Endothelial cell of umbilical vein (primary cell): ENCODE measurements at regions not wholly inside any gene's neighbourhood (a gene's known extent, or its start where the extent isn't known, plus 50 kb on each side); places are given as distances from the start of the nearest gene placed in this dataset.

Experiments used
- BruUV-seq: library from RNA; stranded (reverse); fragments of 400-500 nt; replicated peaks from 2 replicates; lab custom pipeline; 2021; lab: Mats Ljungman, UMichigan
- CTCF ChIA-PET: fragments of 300-600, 350-600 bp; sonication (Branson Sonifier 250); formaldehyde crosslinking; loops from one replicate; lab custom pipeline; 2021; ENCODE audit warnings: antibody characterized with exemption, inconsistent platforms; lab: Charles Lee
- POLR2A ChIA-PET: fragments of 300-600, 350-600 bp; sonication (Branson Sonifier 250); formaldehyde crosslinking; loops from one replicate; lab custom pipeline; 2021; ENCODE audit warnings: antibody characterized with exemption, inconsistent platforms; lab: Charles Lee
- DNase-seq: peaks from one replicate; pipeline ENCODE4 v3.0.0-alpha.2; 2011; ENCODE audit warnings: low read depth, low spot score
- FAIRE-seq: peaks from 2 replicates; lab custom pipeline; 2011; peaks lifted over from hg19 to GRCh38; lab: Jason Lieb, UNC
- H2AFZ ChIP-seq: 2 replicates; pipeline ENCODE4 v1.6.0; 2012; ENCODE audit warnings: low read depth, low read length, control low read depth, inconsistent platforms
- H3K27ac ChIP-seq: 2 replicates; pipeline ENCODE4 v1.5.1; 2011; ENCODE audit warnings: low read depth, mild to moderate bottlenecking, control low read depth, low read length, moderate library complexity; ENCODE audit not compliant: insufficient read depth
- H3K27me3 ChIP-seq, 2 experiments: 2 replicates each; pipeline versions ENCODE4 v1.6.0 to v1.6.1; 2011; ENCODE audit warnings: low read length in 2 of 2, mixed read lengths in 1 of 2; ENCODE audit not compliant: control insufficient read depth in 2 of 2, insufficient read depth in 2 of 2
- H3K36me3 ChIP-seq, 2 experiments: 2 replicates in 1 of 2; 3 replicates in 1 of 2; pipeline ENCODE4 v1.5.1; 2011; ENCODE audit warnings: low read length in 2 of 2, mild to moderate bottlenecking in 1 of 2, moderate library complexity in 1 of 2; ENCODE audit not compliant: control insufficient read depth in 2 of 2, insufficient read depth in 2 of 2; ENCODE audit errors: extremely low read depth in 1 of 2
- H3K4me1 ChIP-seq: 3 replicates; pipeline ENCODE4 v1.5.1; 2011; ENCODE audit warnings: mild to moderate bottlenecking, low read length; ENCODE audit not compliant: control insufficient read depth, insufficient read depth; ENCODE audit errors: extremely low read depth
- H3K4me2 ChIP-seq: 2 replicates; pipeline ENCODE4 v1.6.1; 2011; ENCODE audit warnings: low read length, control low read depth, mixed read lengths; ENCODE audit not compliant: insufficient read depth
- H3K4me3 ChIP-seq, 3 experiments: fragments of 200-600 bp in 1 of 3; sonication (generic), shearing (Covaris generic) in 1 of 3; replicated peaks in 1 of 3; 2 replicates each; pipeline ENCODE4 v1.5.1; 2011 to 2016; ENCODE audit warnings: control low read depth in 3 of 3, low read length in 3 of 3, mild to moderate bottlenecking in 2 of 3, inconsistent platforms in 1 of 3, low read depth in 1 of 3, moderate library complexity in 1 of 3; ENCODE audit not compliant: insufficient read depth in 1 of 3
- H3K79me2 ChIP-seq: 2 replicates; pipeline ENCODE4 v1.6.0; 2012; ENCODE audit warnings: low read length, inconsistent platforms; ENCODE audit not compliant: control insufficient read depth, insufficient read depth
- H3K9ac ChIP-seq: replicated peaks from 2 replicates; pipeline ENCODE3; 2011; ENCODE audit warnings: low read length, control low read depth; ENCODE audit not compliant: insufficient read depth; ENCODE audit errors: extremely low read depth
- H3K9me1 ChIP-seq: replicated peaks from 3 replicates; pipeline ENCODE4 v1.6.0; 2011; ENCODE audit warnings: mild to moderate bottlenecking, low read length; ENCODE audit not compliant: control insufficient read depth, insufficient read depth; ENCODE audit errors: extremely low read depth
- H3K9me3 ChIP-seq: replicated peaks from 2 replicates; pipeline ENCODE4 v1.5.1; 2012; ENCODE audit warnings: low read length, inconsistent platforms; ENCODE audit not compliant: control insufficient read depth, insufficient read depth
- H4K20me1 ChIP-seq: replicated peaks from 2 replicates; pipeline ENCODE3; 2011; ENCODE audit warnings: mild to moderate bottlenecking, low read length; ENCODE audit not compliant: control insufficient read depth, insufficient read depth; ENCODE audit errors: extremely low read depth
- CTCF ChIP-seq, 2 donors: IDR thresholded peaks; 1 replicate in 1 of 2; 2 replicates in 1 of 2; pipeline ENCODE4 v1.5.1; 2011; ENCODE audit warnings: low read length in 2 of 2, mild to moderate bottlenecking in 2 of 2, moderate library complexity in 2 of 2, control low read depth in 1 of 2, inconsistent platforms in 1 of 2, low read depth in 1 of 2; ENCODE audit not compliant: insufficient read depth in 1 of 2; ENCODE audit errors: extremely low read depth in 1 of 2
- EZH2 ChIP-seq: IDR thresholded peaks from 2 replicates; pipeline ENCODE4 v1.6.1; 2012; ENCODE audit warnings: borderline replicate concordance, low read depth, mild to moderate bottlenecking, moderate library complexity, low read length, inconsistent platforms; ENCODE audit not compliant: severe bottlenecking
- FOS ChIP-seq: IDR thresholded peaks from 2 replicates; pipeline ENCODE4 v1.6.1; 2011; ENCODE audit warnings: mild to moderate bottlenecking, low read length, moderate library complexity, borderline replicate concordance; ENCODE audit not compliant: insufficient read depth
- GATA2 ChIP-seq: IDR thresholded peaks from 2 replicates; pipeline ENCODE4 v1.7.0; 2011; ENCODE audit warnings: low read depth, mild to moderate bottlenecking, moderate library complexity, mixed read lengths, low read length; ENCODE audit not compliant: insufficient read length, insufficient read depth
- JUN ChIP-seq: IDR thresholded peaks from 2 replicates; pipeline ENCODE4 v1.6.1; 2011; ENCODE audit warnings: borderline replicate concordance, low read depth; ENCODE audit not compliant: insufficient read length, insufficient read depth
- MAX ChIP-seq: IDR thresholded peaks from 2 replicates; pipeline ENCODE4 v1.6.1; 2011; ENCODE audit not compliant: insufficient read depth, insufficient read length
- MYC ChIP-seq: IDR thresholded peaks from one replicate; pipeline ENCODE4 v1.6.1; 2011; ENCODE audit warnings: mild to moderate bottlenecking, low read depth, low read length
- POLR2A ChIP-seq: IDR thresholded peaks from 2 replicates; pipeline ENCODE4 v1.6.1; 2012; ENCODE audit warnings: low read depth, mild to moderate bottlenecking, control low read depth, low read length
- POLR2AphosphoS5 ChIP-seq: IDR thresholded peaks from 2 replicates; pipeline ENCODE4 v1.6.1; 2012; ENCODE audit warnings: low read depth, mild to moderate bottlenecking, control low read depth, low read length, moderate library complexity; ENCODE audit not compliant: insufficient read depth
- dilution Hi-C: fragments of 300-500 bp; cut with MboI; formaldehyde crosslinking; loops from one replicate; pipeline ENCODE4 v1.15.0; 2019; ENCODE audit warnings: low sequenced_read_pairs; ENCODE audit not compliant: extremely low pct_ligation_motif_present
- intact Hi-C: fragments of 100-400 bp; cut with micrococcal nuclease; formaldehyde crosslinking; loops from one replicate; pipeline ENCODE4 v1.10.0; 2022

- Histone ChIP-seq H3K4me2 (no peak overlapping the region), H3K9me3 (no peaks in the 10 kb centered on the region), H3K4me1 (no peaks in the 10 kb centered on the region), H3K36me3 (no peaks in the 10 kb centered on the region), H3K79me2 (no peaks in the 10 kb centered on the region), H4K20me1 (no peaks in the 10 kb centered on the region), H3K9ac (no peak overlapping the region), H3K27me3 (no peaks in the 10 kb centered on the region), H3K27ac (no peak overlapping the region), H3K4me3 (no peak overlapping the region), H3K9me1 (no peaks in the 10 kb centered on the region), H2AFZ (no peak overlapping the region)
- DNase-seq = no peak
- BruUV-seq = no TSS peak
- dilution Hi-C loops (no loop called here), intact Hi-C loops (no loop called here)
- ChIA-PET POLR2A (no interaction called here), CTCF (no interaction called here)
- FAIRE-seq = no peak
- TF ChIP-seq POLR2AphosphoS5 (no peak), FOS (no peak), POLR2A (no peak), CTCF (IDR thresholded peaks at IDR 0.05; ENCODE audit: extremely low read depth in 1 of 2, insufficient read depth in 1 of 2, low read depth in 1 of 2, low read length in 2 of 2) (no peak), MAX (no peak), MYC (no peak), JUN (no peak), EZH2 (no peak), GATA2 (no peak)
These were observed 1709.4 kb upstream of the RAG2 start for GRCh38 chr11:38307455-38307854.
